ENCODE measurements at regions not wholly inside any gene's neighbourhood (a gene's known extent, or its start where the extent isn't known, plus 50 kb on each side); places are given as distances from the start of the nearest gene placed in this dataset.

GRCh38 chr18:1047406-1047805, 142.7 kb downstream of the ADCYAP1 start:
- no peak for FAIRE-seq
- DNase-seq (ENCODE audit: insufficient read length, low spot score): no peak
- no peak for TF ChIP-seq CTCF (IDR thresholded peaks at IDR 0.05; ENCODE audit: insufficient read depth, missing control alignments)

GRCh38 chr18:1048032-1048431, 143.4 kb downstream of the ADCYAP1 start:
- DNase-seq (ENCODE audit: insufficient read length, low spot score): no peak
- peak; percentile 29 for FAIRE-seq
- no peak for TF ChIP-seq CTCF (IDR thresholded peaks at IDR 0.05; ENCODE audit: insufficient read depth, missing control alignments)

GRCh38 chr18:1049173-1049572, 144.5 kb downstream of the ADCYAP1 start:
- peak; percentile 71 for FAIRE-seq
- DNase-seq (ENCODE audit: insufficient read length, low spot score): no peak
- TF ChIP-seq CTCF (IDR thresholded peaks at IDR 0.05; ENCODE audit: insufficient read depth, missing control alignments): no peak

GRCh38 chr18:1050012-1050657, 145.5 kb downstream of the ADCYAP1 start:
- FAIRE-seq (no peak), DNase-seq (ENCODE audit: insufficient read length, low spot score) (no peak)
- no peak for TF ChIP-seq CTCF (IDR thresholded peaks at IDR 0.05; ENCODE audit: insufficient read depth, missing control alignments)

- DNase-seq (ENCODE audit: insufficient read length, low spot score): no peak
- no peak for TF ChIP-seq CTCF (IDR thresholded peaks at IDR 0.05; ENCODE audit: insufficient read depth, missing control alignments)
- no peak for FAIRE-seq
These were observed 147.6 kb downstream of the ADCYAP1 start for GRCh38 chr18:1052301-1052700.

GRCh38 chr18:1053331-1054315, 149.0 kb downstream of the ADCYAP1 start:
- DNase-seq (ENCODE audit: insufficient read length, low spot score) (no peak), FAIRE-seq (peak; percentile 6)
- TF ChIP-seq CTCF (IDR thresholded peaks at IDR 0.05; ENCODE audit: insufficient read depth, missing control alignments): no peak

GRCh38 chr18:1056404-1056803, 151.7 kb downstream of the ADCYAP1 start:
- no peak for FAIRE-seq
- no peak for TF ChIP-seq CTCF (IDR thresholded peaks at IDR 0.05; ENCODE audit: insufficient read depth, missing control alignments)
- DNase-seq (ENCODE audit: insufficient read length, low spot score): no peak

All from D721Med (cell line).